ENCODE measurements at regions not wholly inside any gene's neighbourhood (a gene's known extent, or its start where the extent isn't known, plus 50 kb on each side); places are given as distances from the start of the nearest gene placed in this dataset.

- Histone ChIP-seq H3K4me1 (no peaks in the 10 kb centered on the region), H3K4me3 (no peak overlapping the region), H3K36me3 (no peaks in the 10 kb centered on the region), H3K27me3 (no peaks in the 10 kb centered on the region), H3K9me3 (no peaks in the 10 kb centered on the region), H3K27ac (no peak overlapping the region)
- no peak for TF ChIP-seq CTCF (IDR thresholded peaks at IDR 0.05)
- TF ChIP-seq POLR2A (IDR thresholded peaks at IDR 0.05), result no peak
- no peak for DNase-seq (ENCODE audit: extremely low spot score in 2 of 2)
- intact Hi-C loops (cut with DNase I), result no loop called here
Observed at GRCh38 chr4:42205541-42205940, 53.1 kb upstream of the BEND4 start.

GRCh38 chr4:42216664-42217063, 64.2 kb upstream of the BEND4 start:
- intact Hi-C loops (cut with DNase I), result no loop called here
- no peak overlapping the region for H3K4me3 ChIP-seq
- no peaks in the 10 kb centered on the region for H3K9me3 ChIP-seq
- H3K27me3 ChIP-seq, result no peaks in the 10 kb centered on the region
- TF ChIP-seq POLR2A (IDR thresholded peaks at IDR 0.05), result no peak
- no peak for TF ChIP-seq CTCF (IDR thresholded peaks at IDR 0.05)
- no peak for TF ChIP-seq POLR2AphosphoS5 (IDR thresholded peaks at IDR 0.05; ENCODE audit: insufficient read depth in 1 of 2, low read depth in 1 of 2)
- no peak overlapping the region for H3K27ac ChIP-seq
- H3K36me3 ChIP-seq, result no peaks in the 10 kb centered on the region
- H3K4me1 ChIP-seq, result no peaks in the 10 kb centered on the region
- DNase-seq (ENCODE audit: extremely low spot score in 2 of 2), result no peak

GRCh38 chr4:42225286-42225685, 72.8 kb upstream of the BEND4 start:
- H3K4me3 ChIP-seq, result no peak overlapping the region
- DNase-seq (ENCODE audit: extremely low spot score in 2 of 2), result no peak
- TF ChIP-seq CTCF (IDR thresholded peaks at IDR 0.05) (no peak), POLR2AphosphoS5 (IDR thresholded peaks at IDR 0.05; ENCODE audit: insufficient read depth in 1 of 2, low read depth in 1 of 2) (no peak), POLR2A (IDR thresholded peaks at IDR 0.05) (no peak)
- no peaks in the 10 kb centered on the region for H3K36me3 ChIP-seq
- H3K27me3 ChIP-seq, result no peaks in the 10 kb centered on the region
- intact Hi-C loops (cut with DNase I), result no loop called here
- no peaks in the 10 kb centered on the region for H3K9me3 ChIP-seq
- H3K27ac ChIP-seq, result no peak overlapping the region
- no peaks in the 10 kb centered on the region for H3K4me1 ChIP-seq

GRCh38 chr4:42234817-42235216, 82.4 kb upstream of the BEND4 start:
- TF ChIP-seq CTCF (IDR thresholded peaks at IDR 0.05), result no peak
- no peak for TF ChIP-seq POLR2A (IDR thresholded peaks at IDR 0.05)
- no peak for TF ChIP-seq POLR2AphosphoS5 (IDR thresholded peaks at IDR 0.05; ENCODE audit: insufficient read depth in 1 of 2, low read depth in 1 of 2)
- intact Hi-C loops (cut with DNase I), result no loop called here
- Histone ChIP-seq H3K4me1 (no peaks in the 10 kb centered on the region), H3K27me3 (no peaks in the 10 kb centered on the region), H3K9me3 (no peaks in the 10 kb centered on the region), H3K27ac (no peak overlapping the region), H3K4me3 (no peak overlapping the region), H3K36me3 (no peaks in the 10 kb centered on the region)
- DNase-seq (ENCODE audit: extremely low spot score in 2 of 2), result no peak

- no peaks in the 10 kb centered on the region for H3K27me3 ChIP-seq
- no peaks in the 10 kb centered on the region for H3K9me3 ChIP-seq
- no peak for DNase-seq (ENCODE audit: extremely low spot score in 2 of 2)
- TF ChIP-seq POLR2AphosphoS5 (IDR thresholded peaks at IDR 0.05; ENCODE audit: insufficient read depth in 1 of 2, low read depth in 1 of 2) (no peak), POLR2A (IDR thresholded peaks at IDR 0.05) (no peak), CTCF (IDR thresholded peaks at IDR 0.05) (no peak)
- H3K27ac ChIP-seq, result no peak overlapping the region
- intact Hi-C loops (cut with DNase I), result no loop called here
- no peak overlapping the region for H3K4me3 ChIP-seq
- no peaks in the 10 kb centered on the region for H3K36me3 ChIP-seq
- no peaks in the 10 kb centered on the region for H3K4me1 ChIP-seq
Observed at GRCh38 chr4:42235304-42236021, 83.0 kb upstream of the BEND4 start.

Data from vagina (tissue), 2 donors.